LHCN-M2 (cell line): ENCODE measurements at regions not wholly inside any gene's neighbourhood (a gene's known extent, or its start where the extent isn't known, plus 50 kb on each side); places are given as distances from the start of the nearest gene placed in this dataset.

Experiments
- DNase-seq: peaks from one replicate; pipeline ENCODE4 v3.0.0-alpha.2; 2012; ENCODE audit warnings: low read depth

- no peak for DNase-seq
These were observed 245.3 kb downstream of the HS3ST1 start for GRCh38 chr4:11183356-11183740.

GRCh38 chr4:11182586-11183355 lies 245.9 kb downstream of the HS3ST1 start:
- DNase-seq = peak; percentile 42

GRCh38 chr4:11182031-11182430 lies 246.7 kb downstream of the HS3ST1 start:
- DNase-seq = no peak

GRCh38 chr4:11179796-11180195 lies 248.9 kb downstream of the HS3ST1 start:
- DNase-seq = no peak

GRCh38 chr4:11178433-11178832 lies 250.3 kb downstream of the HS3ST1 start:
- DNase-seq = no peak

GRCh38 chr4:11175374-11175773 lies 253.3 kb downstream of the HS3ST1 start:
- DNase-seq = no peak

GRCh38 chr4:11166606-11167005 lies 262.1 kb downstream of the HS3ST1 start:
- DNase-seq = no peak

GRCh38 chr4:11166034-11166433 lies 262.7 kb downstream of the HS3ST1 start:
- no peak for DNase-seq

GRCh38 chr4:11165052-11165451 lies 263.6 kb downstream of the HS3ST1 start:
- DNase-seq = peak; percentile 3

GRCh38 chr4:11160288-11160687 lies 268.4 kb downstream of the HS3ST1 start:
- DNase-seq = no peak

- DNase-seq = peak; percentile 15
These were observed 269.7 kb downstream of the HS3ST1 start for GRCh38 chr4:11158971-11159370.

GRCh38 chr4:11155208-11155867 lies 273.4 kb downstream of the HS3ST1 start:
- DNase-seq = no peak

GRCh38 chr4:11153171-11153750 lies 275.4 kb downstream of the HS3ST1 start:
- no peak for DNase-seq

- DNase-seq = no peak
These were observed 276.0 kb downstream of the HS3ST1 start for GRCh38 chr4:11152684-11153083.

- no peak for DNase-seq
These were observed 277.2 kb downstream of the HS3ST1 start for GRCh38 chr4:11151500-11151899.

GRCh38 chr4:11149612-11150259 lies 279.0 kb downstream of the HS3ST1 start:
- no peak for DNase-seq

- DNase-seq = no peak
These were observed 288.8 kb downstream of the HS3ST1 start for GRCh38 chr4:11139871-11140270.

- DNase-seq = no peak
These were observed 289.7 kb downstream of the HS3ST1 start for GRCh38 chr4:11138964-11139363.

GRCh38 chr4:11134705-11135104 lies 294.0 kb downstream of the HS3ST1 start:
- no peak for DNase-seq

GRCh38 chr4:11133868-11134267 lies 294.8 kb downstream of the HS3ST1 start:
- DNase-seq = no peak

- DNase-seq = no peak
These were observed 296.2 kb downstream of the HS3ST1 start for GRCh38 chr4:11132478-11132877.

- no peak for DNase-seq
These were observed 297.2 kb downstream of the HS3ST1 start for GRCh38 chr4:11131491-11131890.
